ENCODE measurements at regions not wholly inside any gene's neighbourhood (a gene's known extent, or its start where the extent isn't known, plus 50 kb on each side); places are given as distances from the start of the nearest gene placed in this dataset.

- no peaks in the 10 kb centered on the region for H3K9me3 ChIP-seq
- no peak overlapping the region for H3K27ac ChIP-seq
- no peak overlapping the region for H3K4me3 ChIP-seq
- TF ChIP-seq EP300 (IDR thresholded peaks at IDR 0.05) = no peak
- no peak for TF ChIP-seq POLR2A (IDR thresholded peaks at IDR 0.05)
- no peak for TF ChIP-seq CTCF (IDR thresholded peaks at IDR 0.05)
- no peak for TF ChIP-seq POLR2AphosphoS5 (IDR thresholded peaks at IDR 0.05)
- intact Hi-C loops (cut with DNase I; ENCODE audit: low total_unique reads) = no loop called here
- H3K27me3 ChIP-seq = no peaks in the 10 kb centered on the region
- no peak for DNase-seq
- no peaks in the 10 kb centered on the region for H3K36me3 ChIP-seq
- H3K4me1 ChIP-seq = peaks cover 0 to 12% (median 0%) of the 10 kb centered on the region in 4 donors
- 33 to 50% (median 45%) methylated on average over 6 of the region's 6 CpGs for WGBS, 5 donors
Measured at GRCh38 chr13:31853643-31854326, 114.5 kb downstream of the RXFP2 start.

GRCh38 chr13:31859571-31859970 lies 120.2 kb downstream of the RXFP2 start:
- Histone ChIP-seq H3K27ac (peak overlapping the region in 3 of 5 donors; percentile 10 to 67 (median 64)), H3K4me3 (no peak overlapping the region), H3K4me1 (peaks cover 0 to 18% (median 0%) of the 10 kb centered on the region in 4 donors)

GRCh38 chr13:31860002-31860401 lies 120.7 kb downstream of the RXFP2 start:
- Histone ChIP-seq H3K4me3 (no peak overlapping the region), H3K27ac (peak overlapping the region in 3 of 5 donors; percentile 50 to 67 (median 64)), H3K27me3 (no peaks in the 10 kb centered on the region), H3K36me3 (no peaks in the 10 kb centered on the region), H3K9me3 (no peaks in the 10 kb centered on the region), H3K4me1 (peaks cover 0 to 18% (median 0%) of the 10 kb centered on the region in 4 donors)
- intact Hi-C loops (cut with DNase I; ENCODE audit: low total_unique reads) = no loop called here
- DNase-seq = peak in 1 of 2 donors; percentile 25
- 46 to 64% (median 49%) methylated on average over 5 of the region's 5 CpGs for WGBS, 5 donors
- TF ChIP-seq POLR2A (IDR thresholded peaks at IDR 0.05) (no peak), EP300 (IDR thresholded peaks at IDR 0.05) (no peak), POLR2AphosphoS5 (IDR thresholded peaks at IDR 0.05) (no peak), CTCF (IDR thresholded peaks at IDR 0.05) (no peak)

More at GRCh38 chr13:31859571-31859970, 120.2 kb downstream of the RXFP2 start:
- intact Hi-C loops (cut with DNase I; ENCODE audit: low total_unique reads) = no loop called here
- 14 to 40% (median 18%) methylated on average over 5 of the region's 5 CpGs for WGBS, 5 donors
- Histone ChIP-seq H3K36me3 (no peaks in the 10 kb centered on the region), H3K27me3 (no peaks in the 10 kb centered on the region), H3K9me3 (no peaks in the 10 kb centered on the region)
- peak in 1 of 2 donors; percentile 64 for DNase-seq
- TF ChIP-seq POLR2A (IDR thresholded peaks at IDR 0.05) (no peak), EP300 (IDR thresholded peaks at IDR 0.05) (no peak), POLR2AphosphoS5 (IDR thresholded peaks at IDR 0.05) (no peak), CTCF (IDR thresholded peaks at IDR 0.05) (no peak)

- WGBS, 5 donors = 63 to 91% (median 71%) methylated on average over 3 of the region's 3 CpGs
- TF ChIP-seq POLR2AphosphoS5 (IDR thresholded peaks at IDR 0.05) (no peak), CTCF (IDR thresholded peaks at IDR 0.05) (no peak), EP300 (IDR thresholded peaks at IDR 0.05) (no peak), POLR2A (IDR thresholded peaks at IDR 0.05) (no peak)
- Histone ChIP-seq H3K9me3 (no peaks in the 10 kb centered on the region), H3K4me3 (no peak overlapping the region), H3K36me3 (no peaks in the 10 kb centered on the region), H3K4me1 (peaks cover 0 to 18% (median 3%) of the 10 kb centered on the region in 4 donors), H3K27me3 (no peaks in the 10 kb centered on the region), H3K27ac (no peak overlapping the region)
- intact Hi-C loops (cut with DNase I; ENCODE audit: low total_unique reads) = no loop called here
- no peak for DNase-seq
Measured at GRCh38 chr13:31862828-31863227, 123.5 kb downstream of the RXFP2 start.

All from stomach (tissue), 8 donors.